GM23338 (cell line): ENCODE measurements at regions not wholly inside any gene's neighbourhood (a gene's known extent, or its start where the extent isn't known, plus 50 kb on each side); places are given as distances from the start of the nearest gene placed in this dataset.
A peak's percentile ranks its signal among the peaks of the same experiment; 100 is the strongest.

Experiments
- CREB1 ChIP-seq: fragments of 250-450 bp; sonication (Bioruptor Pico); IDR thresholded peaks from 2 replicates; pipeline ENCODE4 v1.5.0; 2020; ENCODE audit warnings: low read depth, mild to moderate bottlenecking, moderate library complexity
- ETS1 ChIP-seq: IDR thresholded peaks from 2 replicates; pipeline ENCODE4 v1.6.1; 2016; ENCODE audit warnings: antibody characterized with exemption
- EZH2 ChIP-seq: fragments of 200-600 bp; sonication (generic); IDR thresholded peaks from one replicate; pipeline ENCODE4 v1.8.0; 2017; ENCODE audit warnings: antibody characterized with exemption, mild to moderate bottlenecking, low read depth; ENCODE audit not compliant: unreplicated experiment
- EZH2phosphoT487 ChIP-seq: fragments of 200-600 bp; sonication (generic); IDR thresholded peaks from one replicate; pipeline ENCODE4 v1.8.1; 2018; ENCODE audit warnings: antibody characterized with exemption; ENCODE audit not compliant: unreplicated experiment
- JUNB ChIP-seq: IDR thresholded peaks from one replicate; pipeline ENCODE4 v1.6.1; 2016; ENCODE audit warnings: antibody characterized with exemption; ENCODE audit not compliant: unreplicated experiment
- NANOG ChIP-seq: IDR thresholded peaks from 2 replicates; pipeline ENCODE4 v1.6.1; 2016; ENCODE audit warnings: antibody characterized with exemption, borderline replicate concordance
- POLR2AphosphoS5 ChIP-seq: IDR thresholded peaks from 2 replicates; pipeline ENCODE4 v1.6.1; 2016; ENCODE audit warnings: antibody characterized with exemption, low read depth
- STAT1 ChIP-seq: IDR thresholded peaks from one replicate; pipeline ENCODE4 v1.6.1; 2016; ENCODE audit warnings: antibody characterized with exemption; ENCODE audit not compliant: unreplicated experiment
- ZNF114 ChIP-seq: fragments of 250-450 bp; sonication (Bioruptor Pico); IDR thresholded peaks from 2 replicates; pipeline ENCODE4 v1.5.0; 2020; ENCODE audit warnings: mild to moderate bottlenecking, moderate library complexity
- ZNF331 ChIP-seq: fragments of 250-450 bp; sonication (Bioruptor Pico); IDR thresholded peaks from 2 replicates; pipeline ENCODE4 v1.5.0; 2020; ENCODE audit warnings: low read depth, mild to moderate bottlenecking, moderate library complexity
- ZNF462 ChIP-seq: fragments of 250-450 bp; sonication (Bioruptor Pico); IDR thresholded peaks from 2 replicates; pipeline ENCODE4 v1.5.0; 2020; ENCODE audit warnings: mild to moderate bottlenecking, moderate library complexity
- TF ChIP-seq, protein P1 (sequence below), 2 experiments: fragments of 200-600 bp in 1 of 2; sonication (generic) in 1 of 2; conservative IDR thresholded peaks; 2 replicates each; pipeline versions ENCODE4 v1.5.1 to v1.6.1; 2016 to 2017; ENCODE audit warnings: antibody characterized with exemption in 2 of 2, low read depth in 2 of 2, mild to moderate bottlenecking in 2 of 2, moderate library complexity in 1 of 2
- TF ChIP-seq, protein P2 (sequence below): IDR thresholded peaks from one replicate; pipeline ENCODE4 v1.6.1; 2018; ENCODE audit warnings: antibody characterized with exemption; ENCODE audit not compliant: unreplicated experiment

- TF ChIP-seq, protein P1, sequence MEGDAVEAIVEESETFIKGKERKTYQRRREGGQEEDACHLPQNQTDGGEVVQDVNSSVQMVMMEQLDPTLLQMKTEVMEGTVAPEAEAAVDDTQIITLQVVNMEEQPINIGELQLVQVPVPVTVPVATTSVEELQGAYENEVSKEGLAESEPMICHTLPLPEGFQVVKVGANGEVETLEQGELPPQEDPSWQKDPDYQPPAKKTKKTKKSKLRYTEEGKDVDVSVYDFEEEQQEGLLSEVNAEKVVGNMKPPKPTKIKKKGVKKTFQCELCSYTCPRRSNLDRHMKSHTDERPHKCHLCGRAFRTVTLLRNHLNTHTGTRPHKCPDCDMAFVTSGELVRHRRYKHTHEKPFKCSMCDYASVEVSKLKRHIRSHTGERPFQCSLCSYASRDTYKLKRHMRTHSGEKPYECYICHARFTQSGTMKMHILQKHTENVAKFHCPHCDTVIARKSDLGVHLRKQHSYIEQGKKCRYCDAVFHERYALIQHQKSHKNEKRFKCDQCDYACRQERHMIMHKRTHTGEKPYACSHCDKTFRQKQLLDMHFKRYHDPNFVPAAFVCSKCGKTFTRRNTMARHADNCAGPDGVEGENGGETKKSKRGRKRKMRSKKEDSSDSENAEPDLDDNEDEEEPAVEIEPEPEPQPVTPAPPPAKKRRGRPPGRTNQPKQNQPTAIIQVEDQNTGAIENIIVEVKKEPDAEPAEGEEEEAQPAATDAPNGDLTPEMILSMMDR (conservative IDR thresholded peaks at IDR 0.05; ENCODE audit: low read depth in 2 of 2): peak; percentile 29 to 39; a peak in 3 of 4 replicates
- TF ChIP-seq EZH2phosphoT487: no peak
- no peak for TF ChIP-seq POLR2AphosphoS5
- TF ChIP-seq STAT1: no peak
- TF ChIP-seq, protein P2, sequence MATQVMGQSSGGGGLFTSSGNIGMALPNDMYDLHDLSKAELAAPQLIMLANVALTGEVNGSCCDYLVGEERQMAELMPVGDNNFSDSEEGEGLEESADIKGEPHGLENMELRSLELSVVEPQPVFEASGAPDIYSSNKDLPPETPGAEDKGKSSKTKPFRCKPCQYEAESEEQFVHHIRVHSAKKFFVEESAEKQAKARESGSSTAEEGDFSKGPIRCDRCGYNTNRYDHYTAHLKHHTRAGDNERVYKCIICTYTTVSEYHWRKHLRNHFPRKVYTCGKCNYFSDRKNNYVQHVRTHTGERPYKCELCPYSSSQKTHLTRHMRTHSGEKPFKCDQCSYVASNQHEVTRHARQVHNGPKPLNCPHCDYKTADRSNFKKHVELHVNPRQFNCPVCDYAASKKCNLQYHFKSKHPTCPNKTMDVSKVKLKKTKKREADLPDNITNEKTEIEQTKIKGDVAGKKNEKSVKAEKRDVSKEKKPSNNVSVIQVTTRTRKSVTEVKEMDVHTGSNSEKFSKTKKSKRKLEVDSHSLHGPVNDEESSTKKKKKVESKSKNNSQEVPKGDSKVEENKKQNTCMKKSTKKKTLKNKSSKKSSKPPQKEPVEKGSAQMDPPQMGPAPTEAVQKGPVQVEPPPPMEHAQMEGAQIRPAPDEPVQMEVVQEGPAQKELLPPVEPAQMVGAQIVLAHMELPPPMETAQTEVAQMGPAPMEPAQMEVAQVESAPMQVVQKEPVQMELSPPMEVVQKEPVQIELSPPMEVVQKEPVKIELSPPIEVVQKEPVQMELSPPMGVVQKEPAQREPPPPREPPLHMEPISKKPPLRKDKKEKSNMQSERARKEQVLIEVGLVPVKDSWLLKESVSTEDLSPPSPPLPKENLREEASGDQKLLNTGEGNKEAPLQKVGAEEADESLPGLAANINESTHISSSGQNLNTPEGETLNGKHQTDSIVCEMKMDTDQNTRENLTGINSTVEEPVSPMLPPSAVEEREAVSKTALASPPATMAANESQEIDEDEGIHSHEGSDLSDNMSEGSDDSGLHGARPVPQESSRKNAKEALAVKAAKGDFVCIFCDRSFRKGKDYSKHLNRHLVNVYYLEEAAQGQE: no peak
- no peak for TF ChIP-seq JUNB
- no peak for TF ChIP-seq ETS1
- no peak for TF ChIP-seq EZH2
- no peak for TF ChIP-seq CREB1
- no peak for TF ChIP-seq NANOG
- no peak for TF ChIP-seq ZNF331 (CRISPR knock-in tag)
- TF ChIP-seq ZNF114 (CRISPR knock-in tag): no peak
- TF ChIP-seq ZNF462 (CRISPR knock-in tag): no peak
Measured at GRCh38 chr4:10736895-10737294, 52.3 kb upstream of the CLNK start.
